ENCODE measurements at regions not wholly inside any gene's neighbourhood (a gene's known extent, or its start where the extent isn't known, plus 50 kb on each side); places are given as distances from the start of the nearest gene placed in this dataset.

GRCh38 chr6:165042912-165043311, 266.5 kb downstream of the C6orf118 start:
- FAIRE-seq, result no peak
- no peaks in the 10 kb centered on the region for H4K20me1 ChIP-seq (ENCODE audit: control insufficient read depth, extremely low read depth, insufficient read depth, low read length)
- no peaks in the 10 kb centered on the region for H3K79me2 ChIP-seq (ENCODE audit: control insufficient read depth, insufficient read depth, low read length)
- no peak overlapping the region for H2AFZ ChIP-seq (ENCODE audit: control insufficient read depth, low read length)
- no peak overlapping the region for H3K27ac ChIP-seq (ENCODE audit: control insufficient read depth, insufficient read depth, low read length)
- H3K9ac ChIP-seq (ENCODE audit: control insufficient read depth, extremely low read depth, insufficient read depth, low read length), result no peak overlapping the region
- no peak for DNase-seq (ENCODE audit: low read depth, low spot score)
- H3K4me3 ChIP-seq (ENCODE audit: control insufficient read depth in 2 of 3, extremely low read depth in 1 of 3, insufficient read depth in 2 of 3, low read depth in 1 of 3, low read length in 3 of 3), result no peak overlapping the region
- H3K4me1 ChIP-seq (ENCODE audit: control insufficient read depth, extremely low read depth, insufficient read depth, low read length), result no peaks in the 10 kb centered on the region
- no peaks in the 10 kb centered on the region for H3K36me3 ChIP-seq (ENCODE audit: control insufficient read depth in 2 of 2, extremely low read depth in 1 of 2, insufficient read depth in 2 of 2, low read length in 2 of 2)
- dilution Hi-C loops (cut with MboI; ENCODE audit: extremely low pct_ligation_motif_present, low sequenced_read_pairs), result no loop called here
- H3K9me3 ChIP-seq (ENCODE audit: control insufficient read depth, low read depth, low read length), result no peaks in the 10 kb centered on the region
- H3K9me1 ChIP-seq (ENCODE audit: control insufficient read depth, extremely low read depth, insufficient read depth, low read length), result no peaks in the 10 kb centered on the region
- H3K27me3 ChIP-seq (ENCODE audit: control insufficient read depth, extremely low read depth, insufficient read depth, low read length), result no peaks in the 10 kb centered on the region
- TF ChIP-seq CTCF (optimal IDR thresholded peaks at IDR 0.05 in 1 of 3, IDR thresholded peaks at IDR 0.05 in 1 of 3, conservative IDR thresholded peaks at IDR 0.05 in 1 of 3; ENCODE audit: extremely low read depth in 1 of 3, insufficient read depth in 2 of 3, low read length in 3 of 3), result no peak
- H3K4me2 ChIP-seq (ENCODE audit: control insufficient read depth, extremely low read depth, insufficient read depth, low read depth, low read length), result no peak overlapping the region

GRCh38 chr6:165040440-165040839, 269.0 kb downstream of the C6orf118 start:
- no peaks in the 10 kb centered on the region for H3K79me2 ChIP-seq (ENCODE audit: control insufficient read depth, insufficient read depth, low read length)
- dilution Hi-C loops (cut with MboI; ENCODE audit: extremely low pct_ligation_motif_present, low sequenced_read_pairs), result no loop called here
- no peak for FAIRE-seq

More at GRCh38 chr6:165040440-165040839, 269.0 kb downstream of the C6orf118 start:
- DNase-seq (ENCODE audit: low read depth, low spot score), result no peak
- H3K27ac ChIP-seq (ENCODE audit: control insufficient read depth, insufficient read depth, low read length), result no peak overlapping the region
- no peaks in the 10 kb centered on the region for H3K36me3 ChIP-seq (ENCODE audit: control insufficient read depth in 2 of 2, extremely low read depth in 1 of 2, insufficient read depth in 2 of 2, low read length in 2 of 2)
- no peak overlapping the region for H3K4me3 ChIP-seq (ENCODE audit: control insufficient read depth in 2 of 3, extremely low read depth in 1 of 3, insufficient read depth in 2 of 3, low read depth in 1 of 3, low read length in 3 of 3)
- no peak overlapping the region for H2AFZ ChIP-seq (ENCODE audit: control insufficient read depth, low read length)
- H3K27me3 ChIP-seq (ENCODE audit: control insufficient read depth, extremely low read depth, insufficient read depth, low read length), result no peaks in the 10 kb centered on the region
- no peaks in the 10 kb centered on the region for H3K9me1 ChIP-seq (ENCODE audit: control insufficient read depth, extremely low read depth, insufficient read depth, low read length)
- no peaks in the 10 kb centered on the region for H4K20me1 ChIP-seq (ENCODE audit: control insufficient read depth, extremely low read depth, insufficient read depth, low read length)
- no peaks in the 10 kb centered on the region for H3K9me3 ChIP-seq (ENCODE audit: control insufficient read depth, low read depth, low read length)
- TF ChIP-seq CTCF (optimal IDR thresholded peaks at IDR 0.05 in 1 of 3, IDR thresholded peaks at IDR 0.05 in 1 of 3, conservative IDR thresholded peaks at IDR 0.05 in 1 of 3; ENCODE audit: extremely low read depth in 1 of 3, insufficient read depth in 2 of 3, low read length in 3 of 3) (no peak), EZH2 (IDR thresholded peaks at IDR 0.05; ENCODE audit: low read length) (no peak)
- H3K9ac ChIP-seq (ENCODE audit: control insufficient read depth, extremely low read depth, insufficient read depth, low read length), result no peak overlapping the region
- no peaks in the 10 kb centered on the region for H3K4me1 ChIP-seq (ENCODE audit: control insufficient read depth, extremely low read depth, insufficient read depth, low read length)
- no peak overlapping the region for H3K4me2 ChIP-seq (ENCODE audit: control insufficient read depth, extremely low read depth, insufficient read depth, low read depth, low read length)

Measured in keratinocyte (primary cell).